ENCODE measurements at regions not wholly inside any gene's neighbourhood (a gene's known extent, or its start where the extent isn't known, plus 50 kb on each side); places are given as distances from the start of the nearest gene placed in this dataset.
A peak's percentile ranks its signal among the peaks of the same experiment; 100 is the strongest.

GRCh38 chr18:48488388-48488850 is 50.4 kb upstream of the CTIF start (continued):
- TF ChIP-seq ZNF530 (CRISPR knock-in tag; IDR thresholded peaks at IDR 0.05; ENCODE audit: low read depth) = no peak
- peak; percentile 68; the same call in 1 of the 2 replicates for TF ChIP-seq HMG20B (CRISPR knock-in tag; conservative IDR thresholded peaks at IDR 0.05)
- no peak for TF ChIP-seq ZFAT (CRISPR knock-in tag; conservative IDR thresholded peaks at IDR 0.05)
- TF ChIP-seq CREB1 (IDR thresholded peaks at IDR 0.05) = no peak
- peak; percentile 65 for TF ChIP-seq CREB1 (CRISPR knock-in tag; IDR thresholded peaks at IDR 0.05)
- TF ChIP-seq ISL2 (CRISPR knock-in tag; IDR thresholded peaks at IDR 0.05) = peak; percentile 95
- TF ChIP-seq FOXA1 (IDR thresholded peaks at IDR 0.05) = no peak
- peak; percentile 68; the same call in 1 of the 2 replicates for TF ChIP-seq FOXA1 (CRISPR knock-in tag; IDR thresholded peaks at IDR 0.05)
- no peak; the same call in 1 of the 2 replicates for TF ChIP-seq PHF21A (CRISPR knock-in tag; IDR thresholded peaks at IDR 0.05)
- TF ChIP-seq LBX2 (CRISPR knock-in tag; IDR thresholded peaks at IDR 0.05; ENCODE audit: borderline replicate concordance) = no peak
- peak; percentile 83; the same call in 1 of the 2 replicates for TF ChIP-seq TARDBP (CRISPR knock-in tag; IDR thresholded peaks at IDR 0.05)
- 0 out of 2 replicates have a peak, but pooled peaks have one; percentile 45 for TF ChIP-seq MED13 (CRISPR knock-in tag; IDR thresholded peaks at IDR 0.05)
- peak; percentile 83 for TF ChIP-seq SALL1 (CRISPR knock-in tag; IDR thresholded peaks at IDR 0.05)
- TF ChIP-seq HDAC6 (IDR thresholded peaks at IDR 0.05; ENCODE audit: low read depth, low read length) = no peak
- no peak for TF ChIP-seq TEAD2 (CRISPR knock-in tag; IDR thresholded peaks at IDR 0.05)
- TF ChIP-seq PAF1 (CRISPR knock-in tag; IDR thresholded peaks at IDR 0.05) = no peak
- no peak for TF ChIP-seq IKZF4 (CRISPR knock-in tag; IDR thresholded peaks at IDR 0.05; ENCODE audit: borderline replicate concordance, low read depth, not compliant biosample characterization)
- TF ChIP-seq FOXM1 (CRISPR knock-in tag; IDR thresholded peaks at IDR 0.05) = no peak
- no peak for TF ChIP-seq STAT6 (CRISPR knock-in tag; IDR thresholded peaks at IDR 0.05; ENCODE audit: borderline replicate concordance)
- TF ChIP-seq HMG20A (CRISPR knock-in tag; IDR thresholded peaks at IDR 0.05; ENCODE audit: borderline replicate concordance) = peak; percentile 88
- TF ChIP-seq MYC (CRISPR knock-in tag; IDR thresholded peaks at IDR 0.05; ENCODE audit: borderline replicate concordance) = peak; percentile 66; the same call in 1 of the 2 replicates
- TF ChIP-seq MBNL3 (CRISPR knock-in tag; conservative IDR thresholded peaks at IDR 0.05) = no peak
- peak; percentile 98 for TF ChIP-seq HNF1B (CRISPR knock-in tag; IDR thresholded peaks at IDR 0.05)
- TF ChIP-seq SP5 (CRISPR knock-in tag; IDR thresholded peaks at IDR 0.05; ENCODE audit: borderline replicate concordance, low read depth) = peak; percentile 52; the same call in 1 of the 2 replicates
- TF ChIP-seq POGK (CRISPR knock-in tag; conservative IDR thresholded peaks at IDR 0.05) = no peak; the same call in 1 of the 2 replicates
- no peak for TF ChIP-seq ZNF552 (CRISPR knock-in tag; IDR thresholded peaks at IDR 0.05; ENCODE audit: borderline replicate concordance)

Measured in HepG2 (cell line).